IMR-90 (cell line): ENCODE measurements at regions not wholly inside any gene's neighbourhood (a gene's known extent, or its start where the extent isn't known, plus 50 kb on each side); places are given as distances from the start of the nearest gene placed in this dataset.

ENCODE experiments used
- ATAC-seq: fragments of 200-7000 bp; cut with Tn5 transposase; 2 replicates; pipeline ENCODE4 v1.9.1; 2020; ENCODE audit warnings: low read depth, mild to moderate bottlenecking, moderate library complexity
- BruUV-seq: library from RNA; stranded (reverse); fragments of 400-500 nt; replicated peaks from 2 replicates; lab custom pipeline; 2021; lab: Mats Ljungman, UMichigan
- CTCF ChIA-PET: fragments of 300-600 bp; formaldehyde crosslinking; extraction: SDS; loops from one replicate; lab custom pipeline; 2021; ENCODE audit warnings: antibody characterized with exemption; lab: Yijun Ruan, JAX
- POLR2A ChIA-PET: fragments of 300-600 bp; sonication (Branson Sonifier 250); formaldehyde crosslinking; loops from one replicate; lab custom pipeline; 2022; ENCODE audit warnings: antibody characterized with exemption; ENCODE audit not compliant: unreplicated experiment; lab: Charles Lee
- DNase-seq: peaks from one replicate; pipeline ENCODE4 v3.0.0; 2013
- H2AFZ ChIP-seq: replicated peaks from 2 replicates; pipeline ENCODE3; 2013; ENCODE audit warnings: low read length, mild to moderate bottlenecking; ENCODE audit not compliant: poor library complexity
- H2AK5ac ChIP-seq: 2 replicates; pipeline ENCODE4 v1.6.1; 2013; ENCODE audit warnings: low read depth, low read length, inconsistent platforms
- H2AK9ac ChIP-seq: replicated peaks from 2 replicates; pipeline ENCODE3; 2013; ENCODE audit warnings: mild to moderate bottlenecking, low read depth, low read length, moderate library complexity; ENCODE audit not compliant: poor library complexity
- H2BK120ac ChIP-seq: 2 replicates; pipeline ENCODE4 v1.6.1; 2013; ENCODE audit warnings: low read depth, low read length, inconsistent platforms
- H2BK15ac ChIP-seq: 3 replicates; pipeline ENCODE4 v1.6.1; 2013; ENCODE audit warnings: low read depth, low read length, inconsistent platforms
- H2BK20ac ChIP-seq: 2 replicates; pipeline ENCODE4 v1.6.1; 2013; ENCODE audit warnings: low read depth, mild to moderate bottlenecking, inconsistent platforms, low read length, moderate library complexity
- H2BK5ac ChIP-seq: 2 replicates; pipeline ENCODE4 v1.6.1; 2013; ENCODE audit warnings: mild to moderate bottlenecking, low read depth, low read length, inconsistent platforms; ENCODE audit not compliant: poor library complexity, severe bottlenecking
- H3K14ac ChIP-seq: replicated peaks from 2 replicates; pipeline ENCODE4 v1.6.1; 2013; ENCODE audit warnings: low read depth, low read length, inconsistent platforms
- H3K18ac ChIP-seq: 2 replicates; pipeline ENCODE4 v1.6.1; 2013; ENCODE audit warnings: low read depth, low read length, control low read depth
- H3K23ac ChIP-seq: 2 replicates; pipeline ENCODE4 v1.6.1; 2013; ENCODE audit warnings: low read depth, low read length, inconsistent platforms
- H3K27ac ChIP-seq: 2 replicates; pipeline ENCODE4 v1.5.1; 2013; ENCODE audit warnings: mild to moderate bottlenecking, control low read depth, low read length; ENCODE audit not compliant: insufficient read depth
- H3K27me3 ChIP-seq: 2 replicates; pipeline ENCODE4 v1.6.1; 2013; ENCODE audit warnings: low read length; ENCODE audit not compliant: control insufficient read depth, insufficient read depth
- H3K36me3 ChIP-seq: 2 replicates; pipeline ENCODE4 v1.6.1; 2013; ENCODE audit warnings: low read length, mixed read lengths; ENCODE audit not compliant: control insufficient read depth, insufficient read depth
- H3K4ac ChIP-seq: 2 replicates; pipeline ENCODE4 v1.6.1; 2013; ENCODE audit warnings: low read depth, low read length, inconsistent platforms
- H3K4me1 ChIP-seq: 2 replicates; pipeline ENCODE4 v1.6.1; 2013; ENCODE audit warnings: low read length, mixed read lengths; ENCODE audit not compliant: control insufficient read depth, insufficient read depth
- H3K4me2 ChIP-seq: 2 replicates; pipeline ENCODE4 v1.6.1; 2013; ENCODE audit warnings: low read depth, mild to moderate bottlenecking, control low read depth, low read length, moderate library complexity
- H3K4me3 ChIP-seq: 2 replicates; pipeline ENCODE4 v1.5.1; 2013; ENCODE audit warnings: low read depth, mild to moderate bottlenecking, control low read depth, low read length, moderate library complexity; ENCODE audit not compliant: insufficient read depth
- H3K56ac ChIP-seq: 2 replicates; pipeline ENCODE4 v1.6.1; 2013; ENCODE audit warnings: low read length, inconsistent platforms; ENCODE audit not compliant: insufficient read depth; ENCODE audit errors: extremely low read depth
- H3K79me1 ChIP-seq, 2 experiments: 2 replicates each; pipeline ENCODE4 v1.6.1; 2013; ENCODE audit warnings: low read length in 2 of 2, inconsistent platforms in 1 of 2, low read depth in 1 of 2
- H3K9ac ChIP-seq: 2 replicates; pipeline ENCODE4 v1.6.1; 2013; ENCODE audit warnings: low read depth, low read length, control low read depth
- H3K9me1 ChIP-seq: 2 replicates; pipeline ENCODE4 v1.6.1; 2013; ENCODE audit warnings: low read length, inconsistent platforms; ENCODE audit not compliant: insufficient read depth
- H3K9me3 ChIP-seq: 2 replicates; pipeline ENCODE4 v1.6.1; 2013; ENCODE audit warnings: low read length; ENCODE audit not compliant: control insufficient read depth, insufficient read depth
- H4K20me1 ChIP-seq: 2 replicates; pipeline ENCODE4 v1.6.1; 2013; ENCODE audit warnings: low read length, inconsistent platforms; ENCODE audit not compliant: insufficient read depth
- H4K5ac ChIP-seq: 2 replicates; pipeline ENCODE4 v1.6.1; 2013; ENCODE audit warnings: mild to moderate bottlenecking, low read depth, low read length, control low read depth
- H4K8ac ChIP-seq, 2 experiments: 2 replicates each; pipeline ENCODE4 v1.6.1; 2013; ENCODE audit warnings: low read depth in 2 of 2, low read length in 2 of 2, control low read depth in 1 of 2, inconsistent platforms in 1 of 2
- H4K91ac ChIP-seq: 2 replicates; pipeline ENCODE4 v1.6.1; 2013; ENCODE audit warnings: low read depth, low read length, inconsistent platforms; ENCODE audit not compliant: insufficient read depth
- BHLHE40 ChIP-seq: fragments of 150-350 bp; IDR thresholded peaks from 2 replicates; pipeline ENCODE4 v1.6.1; 2016; ENCODE audit warnings: mild to moderate bottlenecking, low read depth, low read length
- CHD1 ChIP-seq: IDR thresholded peaks from 2 replicates; pipeline ENCODE4 v1.6.1; 2012; ENCODE audit warnings: low read depth, low read length, improper control_type of control experiment
- MAFK ChIP-seq: IDR thresholded peaks from 2 replicates; pipeline ENCODE4 v1.6.1; 2012; ENCODE audit warnings: low read depth, low read length, improper control_type of control experiment
- MAZ ChIP-seq: IDR thresholded peaks from 2 replicates; pipeline ENCODE4 v1.6.1; 2012; ENCODE audit warnings: low read depth, mild to moderate bottlenecking, low read length, improper control_type of control experiment, moderate library complexity, borderline replicate concordance
- MXI1 ChIP-seq: IDR thresholded peaks from 2 replicates; pipeline ENCODE4 v1.6.1; 2012; ENCODE audit warnings: low read depth, mild to moderate bottlenecking, low read length, moderate library complexity, borderline replicate concordance
- NFE2L2 ChIP-seq: fragments of 150-350 bp; IDR thresholded peaks from 2 replicates; pipeline ENCODE4 v1.6.1; 2016; ENCODE audit warnings: low read depth, mild to moderate bottlenecking, low read length
- RAD21 ChIP-seq: IDR thresholded peaks from 2 replicates; pipeline ENCODE4 v1.6.1; 2012; ENCODE audit warnings: low read length, improper control_type of control experiment
- RFX5 ChIP-seq: IDR thresholded peaks from 2 replicates; pipeline ENCODE4 v1.8.0; 2012; ENCODE audit warnings: low read depth, mild to moderate bottlenecking, low read length, moderate library complexity
- WGBS, 2 experiments: methylation state at CpG; one replicate each; pipeline versions ENCODE4 v1.1.5 to v1.1.7; 2013; ENCODE audit warnings: missing lambda C conversion rate in 2 of 2; ENCODE audit not compliant: insufficient read length in 1 of 2; ENCODE audit errors: extremely low coverage in 2 of 2; 5-methylcytosine and 5-hydroxymethylcytosine counted together
- dilution Hi-C: fragments of 300-500 bp; cut with HindIII; formaldehyde crosslinking; loops from one replicate; pipeline ENCODE4 v1.14.3; 2018; ENCODE audit warnings: low sequenced_read_pairs; ENCODE audit not compliant: unreplicated experiment
- in situ Hi-C: fragments of 300-500 bp; cut with MboI; formaldehyde crosslinking; loops from 3 replicates; pipeline ENCODE4 v1.14.3; 2019; ENCODE audit warnings: low sequenced_read_pairs, inconsistent platforms, mixed read lengths
- intact Hi-C: fragments of 100-400 bp; cut with micrococcal nuclease; formaldehyde crosslinking; loops from 2 replicates; pipeline ENCODE4 v1.10.0; 2022
- TF ChIP-seq, protein P1 (sequence below): fragments of 150-350 bp; IDR thresholded peaks from 2 replicates; pipeline ENCODE4 v1.6.1; 2017; ENCODE audit warnings: mild to moderate bottlenecking, antibody characterized with exemption, low read length, low read depth

DNA sequence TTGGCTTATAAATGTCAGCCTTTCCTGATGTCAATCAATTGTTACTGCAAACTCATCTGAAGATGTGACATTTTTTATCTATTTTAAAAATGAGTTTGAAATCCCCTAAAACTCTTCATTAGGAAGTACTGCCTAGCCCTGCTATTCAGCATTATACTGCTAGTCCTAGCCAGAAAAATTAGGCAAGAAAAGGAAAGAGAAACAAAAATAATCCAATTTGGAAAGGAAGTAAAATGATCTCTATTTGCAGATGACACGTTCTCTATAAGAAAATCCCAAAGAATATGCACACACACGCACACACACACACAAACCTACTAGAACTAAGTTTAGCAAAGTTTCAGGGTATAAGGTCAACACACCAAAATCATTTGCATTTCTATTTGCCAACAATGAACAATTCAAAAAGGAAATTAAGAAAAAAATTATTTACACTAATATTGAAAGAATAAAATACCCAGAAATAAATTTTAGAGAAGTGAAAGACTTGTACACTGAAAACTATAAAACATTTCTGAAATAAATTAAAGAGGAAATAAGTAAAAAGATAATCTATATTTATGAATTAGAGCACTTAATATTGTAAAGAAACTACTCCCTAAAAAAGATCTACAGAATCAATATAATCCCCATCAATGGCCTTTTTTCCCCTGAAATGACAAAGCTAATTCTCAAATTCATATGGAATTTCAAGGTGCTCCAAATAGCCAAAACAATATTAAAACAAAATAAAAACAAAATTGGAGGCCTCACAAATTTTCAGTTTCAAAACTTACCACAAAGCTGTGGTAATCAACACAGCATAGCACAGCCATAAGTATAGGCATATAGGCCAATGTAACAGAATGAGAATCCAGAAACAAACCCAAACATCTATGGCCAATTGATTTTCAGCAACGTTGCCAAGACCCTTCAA lies 433.7 kb upstream of the TRIB2 start (continued):
- TF ChIP-seq MAFK, result no peak

DNA sequence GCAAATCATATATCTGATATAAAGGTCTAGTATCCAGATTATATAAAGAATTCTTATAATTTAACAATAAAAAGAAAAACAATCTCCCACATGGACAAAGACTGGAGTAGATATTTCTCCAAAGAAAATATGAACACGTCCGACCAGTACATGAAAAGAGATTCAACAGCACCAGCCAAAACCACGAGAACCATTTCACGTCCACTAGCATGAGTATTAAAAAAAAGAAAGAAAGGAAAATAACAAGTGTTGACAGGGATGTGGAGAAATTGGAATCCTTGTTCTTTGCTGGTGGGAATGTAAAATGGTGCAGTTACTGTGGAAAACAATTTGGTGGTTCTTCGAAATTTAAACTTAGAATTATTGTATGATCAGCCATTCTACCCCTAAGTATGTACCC lies 432.7 kb upstream of the TRIB2 start:
- no peak overlapping the region for H2AFZ ChIP-seq
- H2AK5ac ChIP-seq, result no peak overlapping the region
- no peaks in the 10 kb centered on the region; the same call in 1 of the 2 replicates for H3K4me1 ChIP-seq
- H3K9ac ChIP-seq, result no peak overlapping the region
- intact Hi-C loops, result no loop called here
- H4K20me1 ChIP-seq, result no peaks in the 10 kb centered on the region
- no peak overlapping the region for H2BK20ac ChIP-seq
- no peak overlapping the region for H4K8ac ChIP-seq
- TF ChIP-seq RAD21 (no peak), MXI1 (no peak), MAZ (no peak), BHLHE40 (no peak), NFE2L2 (no peak), RFX5 (no peak), CHD1 (no peak)
- TF ChIP-seq, protein P1, sequence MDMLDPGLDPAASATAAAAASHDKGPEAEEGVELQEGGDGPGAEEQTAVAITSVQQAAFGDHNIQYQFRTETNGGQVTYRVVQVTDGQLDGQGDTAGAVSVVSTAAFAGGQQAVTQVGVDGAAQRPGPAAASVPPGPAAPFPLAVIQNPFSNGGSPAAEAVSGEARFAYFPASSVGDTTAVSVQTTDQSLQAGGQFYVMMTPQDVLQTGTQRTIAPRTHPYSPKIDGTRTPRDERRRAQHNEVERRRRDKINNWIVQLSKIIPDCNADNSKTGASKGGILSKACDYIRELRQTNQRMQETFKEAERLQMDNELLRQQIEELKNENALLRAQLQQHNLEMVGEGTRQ, result no peak
- H3K4me2 ChIP-seq, result no peak overlapping the region
- H2BK5ac ChIP-seq, result no peak overlapping the region
- no peaks in the 10 kb centered on the region for H3K36me3 ChIP-seq
- ATAC-seq (no peak), DNase-seq (no peak)
- no peak overlapping the region for H2BK15ac ChIP-seq
- no peak overlapping the region for H3K56ac ChIP-seq
- no peaks in the 10 kb centered on the region for H3K9me3 ChIP-seq
- H3K27me3 ChIP-seq, result no peaks in the 10 kb centered on the region
- H3K79me1 ChIP-seq, result no peaks in the 10 kb centered on the region
- H3K27ac ChIP-seq, result no peak overlapping the region
- dilution Hi-C loops, result no loop called here
- H4K91ac ChIP-seq, result no peak overlapping the region
- in situ Hi-C loops, result no loop called here
- no TSS peak for BruUV-seq
- no peak overlapping the region for H3K14ac ChIP-seq
- no peak overlapping the region for H3K23ac ChIP-seq
- H3K4ac ChIP-seq, result no peak overlapping the region
- no peak overlapping the region for H4K5ac ChIP-seq
- no peaks in the 10 kb centered on the region for H3K9me1 ChIP-seq
- CTCF ChIA-PET, result no interaction called here
- POLR2A ChIA-PET, result no interaction called here
- H2BK120ac ChIP-seq, result no peak overlapping the region
- no peak overlapping the region for H3K4me3 ChIP-seq
- no peak overlapping the region for H2AK9ac ChIP-seq
- no peak overlapping the region; the same call in 1 of the 2 replicates for H3K18ac ChIP-seq
- no CpG with 5 or more reads among the region's 5 CpGs for WGBS, 2 experiments
